HepG2 (cell line): ENCODE measurements at regions not wholly inside any gene's neighbourhood (a gene's known extent, or its start where the extent isn't known, plus 50 kb on each side); places are given as distances from the start of the nearest gene placed in this dataset.
"Not testable (repeated sequence)": the region's sequence is repeated elsewhere in the genome, so short reads cannot be mapped to it uniquely, and the experiment has no call there.

ENCODE experiments used
- ATAC-seq: fragments of 200-7000 bp; cut with Tn5 transposase; 3 replicates; pipeline ENCODE4 v1.9.1; 2020; ENCODE audit warnings: mild to moderate bottlenecking, moderate library complexity
- BruUV-seq: library from RNA; stranded (reverse); fragments of 400-500 nt; replicated peaks from 2 replicates; lab custom pipeline; 2021; lab: Mats Ljungman, UMichigan
- CTCF ChIA-PET: fragments of 300-600 bp; formaldehyde crosslinking; extraction: SDS; loops from one replicate; lab custom pipeline; 2021; ENCODE audit warnings: low total read pairs, inconsistent platforms, low intra/inter-chr PET ratio; lab: Yijun Ruan, JAX
- POLR2A ChIA-PET: fragments of 350-600 bp; sonication (Branson Sonifier 250); formaldehyde crosslinking; loops from one replicate; lab custom pipeline; 2020; ENCODE audit warnings: antibody characterized with exemption, inconsistent platforms; lab: Yijun Ruan, JAX
- DNase-seq: peaks from one replicate; pipeline ENCODE4 v3.0.0-alpha.2; 2015; ENCODE audit warnings: low spot score
- FAIRE-seq: peaks from 3 replicates; lab custom pipeline; 2011; peaks lifted over from hg19 to GRCh38; lab: Jason Lieb, UNC
- H2AFZ ChIP-seq: one replicate; pipeline ENCODE4 v1.6.1; 2011; ENCODE audit warnings: low read length, inconsistent platforms
- H3K27ac ChIP-seq: fragments of 300-600 bp; 3 replicates; pipeline ENCODE4 v1.8.0; 2011; ENCODE audit warnings: mixed run types, mild to moderate bottlenecking, mixed read lengths, low read length, inconsistent platforms; ENCODE audit not compliant: insufficient read depth; ENCODE audit errors: extremely low read length
- H3K27me3 ChIP-seq, 2 experiments: fragments of 200-600 bp in 1 of 2; 2 replicates in 1 of 2; 3 replicates in 1 of 2; pipeline versions ENCODE4 v1.6.0 to v1.8.0; 2011; ENCODE audit warnings: low read length in 2 of 2, mild to moderate bottlenecking in 2 of 2, moderate library complexity in 2 of 2, inconsistent platforms in 1 of 2; ENCODE audit not compliant: insufficient read depth in 2 of 2, control insufficient read depth in 1 of 2
- H3K36me3 ChIP-seq, 2 experiments: fragments of 200-600 bp in 1 of 2; replicated peaks in 1 of 2; 2 replicates in 1 of 2; 3 replicates in 1 of 2; pipeline versions ENCODE4 v1.5.1 to v1.8.0; 2011; ENCODE audit warnings: low read length in 2 of 2, inconsistent platforms in 1 of 2; ENCODE audit not compliant: insufficient read depth in 2 of 2, control insufficient read depth in 1 of 2
- H3K4me1 ChIP-seq: 2 replicates; pipeline ENCODE4 v1.5.1; 2012; ENCODE audit warnings: low read length, inconsistent platforms; ENCODE audit not compliant: insufficient read depth
- H3K4me2 ChIP-seq: 2 replicates; pipeline ENCODE4 v1.6.0; 2011; ENCODE audit warnings: low read depth, low read length, inconsistent platforms
- H3K4me3 ChIP-seq, 3 experiments: fragments of 200-600 bp in 1 of 3; sonication (generic), shearing (Covaris generic) in 1 of 3; replicated peaks in 1 of 3; 2 replicates each; pipeline ENCODE4 v1.5.1; 2011 to 2016; ENCODE audit warnings: low read length in 3 of 3, inconsistent platforms in 2 of 3, low read depth in 2 of 3, mild to moderate bottlenecking in 2 of 3, control low read depth in 1 of 3, mixed read lengths in 1 of 3; ENCODE audit not compliant: insufficient read depth in 1 of 3
- H3K79me2 ChIP-seq: one replicate; pipeline ENCODE4 v1.6.1; 2011; ENCODE audit warnings: low read length, inconsistent platforms; ENCODE audit not compliant: insufficient read depth
- H3K9ac ChIP-seq: 2 replicates; pipeline ENCODE4 v1.6.0; 2011; ENCODE audit warnings: mild to moderate bottlenecking, low read depth, low read length, inconsistent platforms; ENCODE audit not compliant: insufficient read depth
- H3K9me3 ChIP-seq: 2 replicates; pipeline ENCODE4 v1.5.1; 2012; ENCODE audit warnings: mild to moderate bottlenecking, low read length
- H4K20me1 ChIP-seq: 2 replicates; pipeline ENCODE4 v1.6.0; 2011; ENCODE audit warnings: inconsistent platforms, mild to moderate bottlenecking, low read length, moderate library complexity; ENCODE audit not compliant: insufficient read depth
- ATF7-NPFF ChIP-seq: sonication (generic); formaldehyde crosslinking; IDR thresholded peaks from 2 replicates; pipeline ENCODE4 v1.8.1; 2023; ENCODE audit warnings: mild to moderate bottlenecking, low read depth, missing genetic modification reagents, moderate library complexity
- IKZF1 ChIP-seq: fragments of 450-650 bp; IDR thresholded peaks from 2 replicates; pipeline ENCODE4 v1.7.1; 2016
- NFKBIZ ChIP-seq: IDR thresholded peaks from 2 replicates; pipeline ENCODE4 v1.6.1; 2018; ENCODE audit warnings: missing genetic modification reagents, missing compliant biosample characterization
- RFXAP ChIP-seq: sonication (generic); formaldehyde crosslinking; IDR thresholded peaks from 2 replicates; pipeline ENCODE4 v1.4.0; 2020; ENCODE audit warnings: missing genetic modification reagents, borderline replicate concordance
- WGBS: methylation state at CpG from one replicate; pipeline ENCODE4 v1.1.6; 2017; ENCODE audit warnings: low lambda C conversion rate; 5-methylcytosine and 5-hydroxymethylcytosine counted together
- in situ Hi-C: cut with HindIII; loops from 2 replicates; pipeline ENCODE4 v1.10.0; 2017; ENCODE audit warnings: low pct_unique_long_range_greater_than_20kb; ENCODE audit not compliant: extremely low pct_ligation_motif_present
- intact Hi-C: fragments of 100-400 bp; cut with micrococcal nuclease; formaldehyde crosslinking; loops from one replicate; pipeline ENCODE4 v1.10.0; 2022; ENCODE audit not compliant: unreplicated experiment
- TF ChIP-seq, protein P1 (sequence below): IDR thresholded peaks from 2 replicates; pipeline ENCODE4 v1.6.1; 2016; ENCODE audit warnings: low read depth, borderline replicate concordance
- TF ChIP-seq, protein P2 (sequence below): sonication (generic); formaldehyde crosslinking; IDR thresholded peaks from 2 replicates; pipeline ENCODE4 v1.4.0; 2020; ENCODE audit warnings: missing genetic modification reagents, borderline replicate concordance
- TF ChIP-seq, protein P3 (sequence below): sonication (generic); formaldehyde crosslinking; conservative IDR thresholded peaks from 2 replicates; pipeline ENCODE4 v1.4.0; 2020; ENCODE audit warnings: missing genetic modification reagents

DNA sequence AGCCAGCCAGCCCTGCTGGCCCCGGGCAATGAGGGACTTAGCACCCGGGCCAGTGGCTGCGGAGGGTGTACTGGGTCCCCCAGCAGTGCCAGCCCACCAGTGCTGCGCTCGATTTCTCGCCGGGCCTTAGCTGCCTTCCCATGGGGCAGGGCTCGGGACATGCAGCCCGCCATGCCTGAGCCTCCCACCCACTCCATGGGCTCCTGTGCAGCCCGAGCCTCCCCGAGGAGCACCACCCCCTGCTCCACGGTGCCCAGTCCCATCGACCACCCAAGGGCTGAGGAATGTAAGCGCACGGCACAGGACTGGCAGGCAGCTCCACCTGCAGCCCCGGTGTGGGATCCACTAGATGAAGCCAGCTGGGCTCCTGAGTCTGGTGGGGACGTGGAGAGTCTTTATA is 72.5 kb upstream of the STARD13 start:
- H3K27ac ChIP-seq, DNase-seq, FAIRE-seq, POLR2A ChIA-PET, H3K4me2 ChIP-seq, H3K9ac ChIP-seq, H4K20me1 ChIP-seq, H3K36me3 ChIP-seq, H2AFZ ChIP-seq, H3K4me1 ChIP-seq, CTCF ChIA-PET, H3K4me3 ChIP-seq, ATAC-seq, H3K9me3 ChIP-seq, H3K79me2 ChIP-seq, intact Hi-C loops, in situ Hi-C loops, H3K27me3 ChIP-seq, BruUV-seq: not testable (repeated sequence)
- 99% methylated on average over 9 of the region's 17 CpGs for WGBS

DNA sequence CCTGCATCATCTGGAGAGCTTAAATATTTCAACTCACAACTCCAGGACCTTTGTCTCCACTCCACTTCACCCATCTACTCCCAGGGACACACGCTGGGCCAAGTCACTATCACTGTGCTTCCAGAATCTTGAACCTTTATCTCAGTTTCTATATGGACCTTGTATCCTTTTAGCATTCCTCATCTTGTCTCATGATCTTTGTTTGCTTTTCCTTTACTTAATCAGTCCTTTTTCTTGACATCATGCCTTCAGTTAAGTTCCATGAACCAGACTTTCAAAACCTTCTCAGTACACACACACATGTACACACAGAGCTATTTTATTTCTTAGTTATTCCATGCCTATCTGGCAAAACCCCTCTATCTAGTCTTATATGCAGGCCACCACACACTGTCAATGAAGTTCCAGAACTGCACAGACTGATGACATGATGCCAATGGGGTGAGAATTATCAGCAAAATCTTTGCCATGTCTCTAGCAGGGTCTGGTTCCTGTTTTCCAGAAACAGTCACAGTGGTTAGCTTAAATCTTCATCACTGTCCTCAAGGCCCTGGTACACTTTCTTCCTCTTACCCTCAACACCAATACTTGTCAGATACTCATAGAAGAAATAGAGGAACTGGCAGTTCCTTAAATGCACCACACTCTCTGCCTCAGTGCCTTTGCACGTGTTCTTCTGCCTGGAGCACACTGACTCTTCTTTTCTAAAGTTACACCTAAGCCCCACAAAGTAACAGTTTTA is 77.6 kb upstream of the STARD13 start:
- no TSS peak for BruUV-seq
- Histone ChIP-seq H3K79me2 (no peaks in the 10 kb centered on the region), H3K27ac (no peak overlapping the region), H3K9me3 (no peaks in the 10 kb centered on the region), H3K4me2 (no peak overlapping the region), H4K20me1 (no peaks in the 10 kb centered on the region), H3K36me3 (no peaks in the 10 kb centered on the region), H3K4me3 (no peak overlapping the region), H3K4me1 (peaks cover 15% of the 10 kb centered on the region), H2AFZ (no peak overlapping the region), H3K9ac (no peak overlapping the region), H3K27me3 (no peaks in the 10 kb centered on the region)
- DNase-seq (no peak), FAIRE-seq (no peak), ATAC-seq (no peak)
- ChIA-PET POLR2A (no interaction called here), CTCF (no interaction called here)
- in situ Hi-C loops (loop anchor here (5.0 kb wide), 1 partner anchor 51 kb away; no protein-coding TSS in a partner anchor), intact Hi-C loops (no loop called here)
- 96% methylated on average over 2 of the region's 2 CpGs for WGBS
- TF ChIP-seq ATF7-NPFF (CRISPR knock-in tag) = no peak
- TF ChIP-seq, protein P1, sequence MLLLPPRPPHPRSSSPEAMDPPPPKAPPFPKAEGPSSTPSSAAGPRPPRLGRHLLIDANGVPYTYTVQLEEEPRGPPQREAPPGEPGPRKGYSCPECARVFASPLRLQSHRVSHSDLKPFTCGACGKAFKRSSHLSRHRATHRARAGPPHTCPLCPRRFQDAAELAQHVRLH (CRISPR knock-in tag) = no peak
- TF ChIP-seq NFKBIZ (CRISPR knock-in tag) = no peak
- TF ChIP-seq, protein P2, sequence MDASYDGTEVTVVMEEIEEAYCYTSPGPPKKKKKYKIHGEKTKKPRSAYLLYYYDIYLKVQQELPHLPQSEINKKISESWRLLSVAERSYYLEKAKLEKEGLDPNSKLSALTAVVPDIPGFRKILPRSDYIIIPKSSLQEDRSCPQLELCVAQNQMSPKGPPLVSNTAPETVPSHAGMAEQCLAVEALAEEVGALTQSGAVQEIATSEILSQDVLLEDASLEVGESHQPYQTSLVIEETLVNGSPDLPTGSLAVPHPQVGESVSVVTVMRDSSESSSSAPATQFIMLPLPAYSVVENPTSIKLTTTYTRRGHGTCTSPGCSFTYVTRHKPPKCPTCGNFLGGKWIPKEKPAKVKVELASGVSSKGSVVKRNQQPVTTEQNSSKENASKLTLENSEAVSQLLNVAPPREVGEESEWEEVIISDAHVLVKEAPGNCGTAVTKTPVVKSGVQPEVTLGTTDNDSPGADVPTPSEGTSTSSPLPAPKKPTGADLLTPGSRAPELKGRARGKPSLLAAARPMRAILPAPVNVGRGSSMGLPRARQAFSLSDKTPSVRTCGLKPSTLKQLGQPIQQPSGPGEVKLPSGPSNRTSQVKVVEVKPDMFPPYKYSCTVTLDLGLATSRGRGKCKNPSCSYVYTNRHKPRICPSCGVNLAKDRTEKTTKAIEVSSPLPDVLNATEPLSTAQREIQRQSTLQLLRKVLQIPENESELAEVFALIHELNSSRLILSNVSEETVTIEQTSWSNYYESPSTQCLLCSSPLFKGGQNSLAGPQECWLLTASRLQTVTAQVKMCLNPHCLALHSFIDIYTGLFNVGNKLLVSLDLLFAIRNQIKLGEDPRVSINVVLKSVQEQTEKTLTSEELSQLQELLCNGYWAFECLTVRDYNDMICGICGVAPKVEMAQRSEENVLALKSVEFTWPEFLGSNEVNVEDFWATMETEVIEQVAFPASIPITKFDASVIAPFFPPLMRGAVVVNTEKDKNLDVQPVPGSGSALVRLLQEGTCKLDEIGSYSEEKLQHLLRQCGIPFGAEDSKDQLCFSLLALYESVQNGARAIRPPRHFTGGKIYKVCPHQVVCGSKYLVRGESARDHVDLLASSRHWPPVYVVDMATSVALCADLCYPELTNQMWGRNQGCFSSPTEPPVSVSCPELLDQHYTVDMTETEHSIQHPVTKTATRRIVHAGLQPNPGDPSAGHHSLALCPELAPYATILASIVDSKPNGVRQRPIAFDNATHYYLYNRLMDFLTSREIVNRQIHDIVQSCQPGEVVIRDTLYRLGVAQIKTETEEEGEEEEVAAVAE = no peak
- no peak for TF ChIP-seq RFXAP
- TF ChIP-seq, protein P3, sequence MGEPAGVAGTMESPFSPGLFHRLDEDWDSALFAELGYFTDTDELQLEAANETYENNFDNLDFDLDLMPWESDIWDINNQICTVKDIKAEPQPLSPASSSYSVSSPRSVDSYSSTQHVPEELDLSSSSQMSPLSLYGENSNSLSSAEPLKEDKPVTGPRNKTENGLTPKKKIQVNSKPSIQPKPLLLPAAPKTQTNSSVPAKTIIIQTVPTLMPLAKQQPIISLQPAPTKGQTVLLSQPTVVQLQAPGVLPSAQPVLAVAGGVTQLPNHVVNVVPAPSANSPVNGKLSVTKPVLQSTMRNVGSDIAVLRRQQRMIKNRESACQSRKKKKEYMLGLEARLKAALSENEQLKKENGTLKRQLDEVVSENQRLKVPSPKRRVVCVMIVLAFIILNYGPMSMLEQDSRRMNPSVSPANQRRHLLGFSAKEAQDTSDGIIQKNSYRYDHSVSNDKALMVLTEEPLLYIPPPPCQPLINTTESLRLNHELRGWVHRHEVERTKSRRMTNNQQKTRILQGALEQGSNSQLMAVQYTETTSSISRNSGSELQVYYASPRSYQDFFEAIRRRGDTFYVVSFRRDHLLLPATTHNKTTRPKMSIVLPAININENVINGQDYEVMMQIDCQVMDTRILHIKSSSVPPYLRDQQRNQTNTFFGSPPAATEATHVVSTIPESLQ (CRISPR knock-in tag) = no peak
- TF ChIP-seq IKZF1 = no peak
